Ishikawa (cell line): ENCODE measurements at regions not wholly inside any gene's neighbourhood (a gene's known extent, or its start where the extent isn't known, plus 50 kb on each side); places are given as distances from the start of the nearest gene placed in this dataset.

ENCODE experiments used
- CEBPB ChIP-seq: IDR thresholded peaks from 2 replicates; pipeline ENCODE4 v1.6.1; 2012
- CREB1 ChIP-seq: IDR thresholded peaks from 2 replicates; pipeline ENCODE4 v1.6.1; 2012; ENCODE audit warnings: low read depth
- EGR1 ChIP-seq: IDR thresholded peaks from 2 replicates; pipeline ENCODE4 v1.6.1; 2012
- EP300 ChIP-seq: IDR thresholded peaks from 2 replicates; pipeline ENCODE4 v1.6.1; 2012; ENCODE audit warnings: borderline replicate concordance
- FOXM1 ChIP-seq: IDR thresholded peaks from 2 replicates; pipeline ENCODE4 v1.6.1; 2012; ENCODE audit warnings: low read depth, borderline replicate concordance
- MAX ChIP-seq: IDR thresholded peaks from 2 replicates; pipeline ENCODE4 v1.6.1; 2012
- NFIC ChIP-seq: IDR thresholded peaks from 2 replicates; pipeline ENCODE4 v1.6.1; 2012
- RAD21 ChIP-seq: IDR thresholded peaks from 2 replicates; pipeline ENCODE4 v1.6.1; 2012; ENCODE audit warnings: low read depth
- REST ChIP-seq: IDR thresholded peaks from 2 replicates; pipeline ENCODE4 v1.6.1; 2012; ENCODE audit warnings: low read depth, mild to moderate bottlenecking
- TAF1 ChIP-seq: IDR thresholded peaks from 2 replicates; pipeline ENCODE4 v1.6.1; 2012; ENCODE audit warnings: low read depth, mild to moderate bottlenecking
- TCF12 ChIP-seq: IDR thresholded peaks from 2 replicates; pipeline ENCODE4 v1.6.1; 2012; ENCODE audit warnings: low read depth
- TEAD4 ChIP-seq: IDR thresholded peaks from 2 replicates; pipeline ENCODE4 v1.6.1; 2012
- USF1 ChIP-seq: IDR thresholded peaks from 2 replicates; pipeline ENCODE4 v1.6.1; 2012
- YY1 ChIP-seq: IDR thresholded peaks from 2 replicates; pipeline ENCODE4 v1.6.1; 2012; ENCODE audit warnings: low read depth
- ZBTB7A ChIP-seq: IDR thresholded peaks from 2 replicates; pipeline ENCODE4 v1.6.1; 2012; ENCODE audit warnings: low read depth

GRCh38 chr5:99715921-99716320 is 787.1 kb upstream of the CHD1 start:
- TF ChIP-seq REST (no peak), FOXM1 (no peak), YY1 (no peak), EGR1 (no peak), MAX (no peak), NFIC (no peak), USF1 (no peak), TEAD4 (no peak), RAD21 (no peak), TAF1 (no peak)

GRCh38 chr5:99706160-99706559 is 777.4 kb upstream of the CHD1 start:
- TF ChIP-seq YY1 (no peak), CEBPB (no peak), EGR1 (no peak), FOXM1 (no peak), REST (no peak), ZBTB7A (no peak), TAF1 (no peak), TEAD4 (no peak), EP300 (no peak), NFIC (no peak), RAD21 (no peak), MAX (no peak), CREB1 (no peak), TCF12 (no peak), USF1 (no peak)

- TF ChIP-seq FOXM1: no peak
- TF ChIP-seq CEBPB: no peak
- TF ChIP-seq NFIC: no peak
- TF ChIP-seq USF1: no peak
- TF ChIP-seq CREB1: no peak
Observed at GRCh38 chr5:99702565-99702964, 773.8 kb upstream of the CHD1 start.

- TF ChIP-seq MAX (no peak), REST (no peak)
Observed at GRCh38 chr5:99694884-99695283, 766.1 kb upstream of the CHD1 start.

- no peak for TF ChIP-seq EP300
Observed at GRCh38 chr5:99686538-99686937, 757.7 kb upstream of the CHD1 start.
